GM23338 (cell line): ENCODE measurements at regions not wholly inside any gene's neighbourhood (a gene's known extent, or its start where the extent isn't known, plus 50 kb on each side); places are given as distances from the start of the nearest gene placed in this dataset.

Experiments
- ATAC-seq: fragments of 200-7000 bp; cut with Tn5 transposase; 3 replicates; pipeline ENCODE4 v1.9.1; 2020
- DNase-seq: peaks from one replicate; pipeline ENCODE4 v3.0.0-alpha.2; 2015; ENCODE audit warnings: low spot score
- H2AFZ ChIP-seq: fragments of 200-600 bp; sonication (generic); 2 replicates; pipeline ENCODE4 v1.8.0; 2016; ENCODE audit warnings: antibody characterized with exemption, mild to moderate bottlenecking, moderate library complexity
- H3F3A ChIP-seq: fragments of 200-600 bp; sonication (generic); replicated peaks from 2 replicates; pipeline ENCODE4 v1.8.0; 2017; ENCODE audit warnings: antibody characterized with exemption, mixed run types, low read depth
- H3K27ac ChIP-seq: fragments of 200-600 bp; sonication (generic); 2 replicates; pipeline ENCODE4 v1.6.1; 2016; ENCODE audit warnings: low read depth
- H3K27me3 ChIP-seq: fragments of 200-600 bp; sonication (generic); 2 replicates; pipeline ENCODE4 v1.8.0; 2016; ENCODE audit warnings: mild to moderate bottlenecking, mixed run types, moderate library complexity; ENCODE audit not compliant: insufficient read depth
- H3K36me3 ChIP-seq: fragments of 200-600 bp; sonication (generic); 2 replicates; pipeline ENCODE4 v1.8.0; 2016; ENCODE audit warnings: mild to moderate bottlenecking; ENCODE audit not compliant: insufficient read depth
- H3K4me1 ChIP-seq: fragments of 200-600 bp; sonication (generic); 2 replicates; pipeline ENCODE4 v1.8.0; 2016; ENCODE audit warnings: mild to moderate bottlenecking, moderate library complexity; ENCODE audit not compliant: insufficient read depth
- H3K4me2 ChIP-seq: fragments of 200-600 bp; sonication (generic); 2 replicates; pipeline ENCODE4 v1.7.1; 2017; ENCODE audit warnings: mixed run types
- H3K4me3 ChIP-seq: fragments of 200-600 bp; sonication (generic); 2 replicates; pipeline ENCODE4 v1.6.1; 2016; ENCODE audit warnings: mixed run types
- H3K79me2 ChIP-seq: fragments of 200-600 bp; sonication (generic); replicated peaks from 2 replicates; pipeline ENCODE4 v1.8.0; 2017; ENCODE audit warnings: mild to moderate bottlenecking; ENCODE audit not compliant: insufficient read depth
- H3K9me2 ChIP-seq: fragments of 200-600 bp; sonication (generic); 2 replicates; pipeline ENCODE4 v1.8.0; 2017; ENCODE audit not compliant: insufficient read depth
- H4K20me1 ChIP-seq: fragments of 200-600 bp; sonication (generic); replicated peaks from 2 replicates; pipeline ENCODE4 v1.8.0; 2017; ENCODE audit warnings: mild to moderate bottlenecking; ENCODE audit not compliant: insufficient read depth
- H3K27ac Mint-ChIP-seq: 2 replicates; pipeline ENCODE4 v1.8.0; 2020; ENCODE audit warnings: inconsistent platforms, mild to moderate bottlenecking, moderate library complexity, mixed read lengths
- H3K27me3 Mint-ChIP-seq: 3 replicates; pipeline ENCODE4 v1.8.0; 2022; ENCODE audit warnings: low read depth, mild to moderate bottlenecking, moderate library complexity, mixed read lengths, inconsistent platforms; ENCODE audit not compliant: insufficient read depth, poor library complexity
- H3K36me3 Mint-ChIP-seq: 3 replicates; pipeline ENCODE4 v1.8.0; 2021; ENCODE audit warnings: low read depth, mild to moderate bottlenecking, inconsistent platforms, moderate library complexity, mixed read lengths
- H3K4me1 Mint-ChIP-seq: 3 replicates; pipeline ENCODE4 v1.8.0; 2020; ENCODE audit warnings: mild to moderate bottlenecking, inconsistent platforms, mixed read lengths
- H3K4me3 Mint-ChIP-seq: 3 replicates; pipeline ENCODE4 v1.8.0; 2021; ENCODE audit warnings: moderate library complexity, mild to moderate bottlenecking, inconsistent platforms, mixed read lengths
- H3K9me3 Mint-ChIP-seq: 3 replicates; pipeline ENCODE4 v1.8.0; 2020; ENCODE audit warnings: moderate library complexity, mild to moderate bottlenecking, inconsistent platforms, mixed read lengths
- CREB1 ChIP-seq: fragments of 250-450 bp; sonication (Bioruptor Pico); IDR thresholded peaks from 2 replicates; pipeline ENCODE4 v1.5.0; 2020; ENCODE audit warnings: low read depth, mild to moderate bottlenecking, moderate library complexity
- ETS1 ChIP-seq: IDR thresholded peaks from 2 replicates; pipeline ENCODE4 v1.6.1; 2016; ENCODE audit warnings: antibody characterized with exemption
- EZH2 ChIP-seq: fragments of 200-600 bp; sonication (generic); IDR thresholded peaks from one replicate; pipeline ENCODE4 v1.8.0; 2017; ENCODE audit warnings: antibody characterized with exemption, mild to moderate bottlenecking, low read depth; ENCODE audit not compliant: unreplicated experiment
- EZH2phosphoT487 ChIP-seq: fragments of 200-600 bp; sonication (generic); IDR thresholded peaks from one replicate; pipeline ENCODE4 v1.8.1; 2018; ENCODE audit warnings: antibody characterized with exemption; ENCODE audit not compliant: unreplicated experiment
- NANOG ChIP-seq: IDR thresholded peaks from 2 replicates; pipeline ENCODE4 v1.6.1; 2016; ENCODE audit warnings: antibody characterized with exemption, borderline replicate concordance
- STAT1 ChIP-seq: IDR thresholded peaks from one replicate; pipeline ENCODE4 v1.6.1; 2016; ENCODE audit warnings: antibody characterized with exemption; ENCODE audit not compliant: unreplicated experiment
- ZNF114 ChIP-seq: fragments of 250-450 bp; sonication (Bioruptor Pico); IDR thresholded peaks from 2 replicates; pipeline ENCODE4 v1.5.0; 2020; ENCODE audit warnings: mild to moderate bottlenecking, moderate library complexity
- ZNF331 ChIP-seq: fragments of 250-450 bp; sonication (Bioruptor Pico); IDR thresholded peaks from 2 replicates; pipeline ENCODE4 v1.5.0; 2020; ENCODE audit warnings: low read depth, mild to moderate bottlenecking, moderate library complexity
- TF ChIP-seq, protein P1 (sequence below), 2 experiments: fragments of 200-600 bp in 1 of 2; sonication (generic) in 1 of 2; conservative IDR thresholded peaks; 2 replicates each; pipeline versions ENCODE4 v1.5.1 to v1.6.1; 2016 to 2017; ENCODE audit warnings: antibody characterized with exemption in 2 of 2, low read depth in 2 of 2, mild to moderate bottlenecking in 2 of 2, moderate library complexity in 1 of 2
- TF ChIP-seq, protein P2 (sequence below): fragments of 250-450 bp; sonication (Bioruptor Pico); IDR thresholded peaks from 2 replicates; pipeline ENCODE4 v1.5.0; 2020; ENCODE audit warnings: mild to moderate bottlenecking, moderate library complexity

DNA sequence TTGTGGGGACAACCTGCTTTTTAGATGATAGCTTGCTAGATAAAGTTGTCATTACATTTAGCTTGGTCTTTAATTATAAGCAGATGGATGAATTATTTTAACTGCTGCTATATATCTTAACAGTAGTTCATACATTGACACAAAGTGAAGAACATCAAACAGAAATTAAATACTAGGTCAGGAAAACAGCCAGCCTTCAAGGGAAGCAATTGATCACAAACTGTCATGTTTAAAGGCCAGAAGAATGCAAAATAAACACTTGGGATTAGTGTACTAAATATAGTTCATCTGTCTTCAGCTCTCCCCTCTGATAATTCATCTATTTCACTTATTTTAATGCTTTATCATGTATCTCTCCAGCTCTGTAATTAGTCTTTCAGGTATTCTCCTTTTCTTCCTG lies 225.1 kb upstream of the FERMT1 start:
- Histone ChIP-seq H3K36me3 (no peaks in the 10 kb centered on the region), H3K4me2 (no peak overlapping the region), H3K27ac (no peak overlapping the region), H3F3A (no peaks in the 10 kb centered on the region), H3K27me3 (no peaks in the 10 kb centered on the region), H3K9me2 (peaks cover 13% of the 10 kb centered on the region; the same call in 1 of the 2 replicates), H3K4me3 (no peak overlapping the region), H2AFZ (no peak overlapping the region), H3K4me1 (no peaks in the 10 kb centered on the region), H4K20me1 (no peaks in the 10 kb centered on the region), H3K79me2 (no peaks in the 10 kb centered on the region)
- H3K9me3 Mint-ChIP-seq = no peaks in the 10 kb centered on the region
- no peak for ATAC-seq
- no peak overlapping the region for H3K4me3 Mint-ChIP-seq
- no peak for DNase-seq
- no peak for TF ChIP-seq NANOG
- no peak for TF ChIP-seq CREB1
- TF ChIP-seq ZNF331 (CRISPR knock-in tag) = no peak
- TF ChIP-seq ETS1 = no peak
- TF ChIP-seq STAT1 = no peak
- no peak for TF ChIP-seq EZH2
- no peaks in the 10 kb centered on the region for H3K36me3 Mint-ChIP-seq
- peaks cover 3% of the 10 kb centered on the region for H3K27me3 Mint-ChIP-seq
- no peak overlapping the region for H3K27ac Mint-ChIP-seq
- no peaks in the 10 kb centered on the region for H3K4me1 Mint-ChIP-seq

DNA sequence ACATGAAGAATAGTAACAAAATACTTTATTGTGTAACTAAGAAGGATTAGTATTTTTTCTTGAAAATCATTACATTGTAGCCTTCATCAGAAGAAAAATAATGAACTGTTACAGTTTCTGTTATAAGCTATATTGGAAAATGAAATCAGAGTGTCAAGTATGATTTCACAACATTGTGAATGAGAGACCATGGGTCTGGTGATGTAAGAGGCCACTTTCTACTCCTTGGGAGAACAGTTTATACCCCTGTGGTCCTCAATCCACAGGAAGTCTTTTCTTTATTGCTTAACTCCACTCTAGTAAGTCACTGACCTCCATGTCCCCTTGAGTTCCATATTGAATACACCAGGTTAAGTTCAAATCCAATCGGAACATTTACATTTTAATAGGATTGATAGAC lies 218.7 kb upstream of the FERMT1 start:
- Mint-ChIP-seq H3K27me3 (peaks cover 1% of the 10 kb centered on the region), H3K4me1 (no peaks in the 10 kb centered on the region), H3K27ac (no peak overlapping the region), H3K4me3 (no peak overlapping the region), H3K9me3 (no peaks in the 10 kb centered on the region), H3K36me3 (no peaks in the 10 kb centered on the region)
- no peaks in the 10 kb centered on the region for H3K79me2 ChIP-seq
- H3K4me2 ChIP-seq = no peak overlapping the region
- DNase-seq (no peak), ATAC-seq (no peak)
- no peaks in the 10 kb centered on the region for H3K36me3 ChIP-seq
- no peak overlapping the region for H2AFZ ChIP-seq
- H3K27ac ChIP-seq = no peak overlapping the region
- no peak overlapping the region for H3K4me3 ChIP-seq
- H4K20me1 ChIP-seq = no peaks in the 10 kb centered on the region
- no peaks in the 10 kb centered on the region for H3F3A ChIP-seq
- H3K9me2 ChIP-seq = peaks cover 16% of the 10 kb centered on the region; the same call in 1 of the 2 replicates
- no peaks in the 10 kb centered on the region for H3K27me3 ChIP-seq
- H3K4me1 ChIP-seq = no peaks in the 10 kb centered on the region
- TF ChIP-seq, protein P1, sequence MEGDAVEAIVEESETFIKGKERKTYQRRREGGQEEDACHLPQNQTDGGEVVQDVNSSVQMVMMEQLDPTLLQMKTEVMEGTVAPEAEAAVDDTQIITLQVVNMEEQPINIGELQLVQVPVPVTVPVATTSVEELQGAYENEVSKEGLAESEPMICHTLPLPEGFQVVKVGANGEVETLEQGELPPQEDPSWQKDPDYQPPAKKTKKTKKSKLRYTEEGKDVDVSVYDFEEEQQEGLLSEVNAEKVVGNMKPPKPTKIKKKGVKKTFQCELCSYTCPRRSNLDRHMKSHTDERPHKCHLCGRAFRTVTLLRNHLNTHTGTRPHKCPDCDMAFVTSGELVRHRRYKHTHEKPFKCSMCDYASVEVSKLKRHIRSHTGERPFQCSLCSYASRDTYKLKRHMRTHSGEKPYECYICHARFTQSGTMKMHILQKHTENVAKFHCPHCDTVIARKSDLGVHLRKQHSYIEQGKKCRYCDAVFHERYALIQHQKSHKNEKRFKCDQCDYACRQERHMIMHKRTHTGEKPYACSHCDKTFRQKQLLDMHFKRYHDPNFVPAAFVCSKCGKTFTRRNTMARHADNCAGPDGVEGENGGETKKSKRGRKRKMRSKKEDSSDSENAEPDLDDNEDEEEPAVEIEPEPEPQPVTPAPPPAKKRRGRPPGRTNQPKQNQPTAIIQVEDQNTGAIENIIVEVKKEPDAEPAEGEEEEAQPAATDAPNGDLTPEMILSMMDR (conservative IDR thresholded peaks at IDR 0.05; ENCODE audit: low read depth in 2 of 2) = no peak
- TF ChIP-seq EZH2phosphoT487 = no peak
- TF ChIP-seq EZH2 = no peak
- no peak for TF ChIP-seq NANOG
- TF ChIP-seq, protein P2, sequence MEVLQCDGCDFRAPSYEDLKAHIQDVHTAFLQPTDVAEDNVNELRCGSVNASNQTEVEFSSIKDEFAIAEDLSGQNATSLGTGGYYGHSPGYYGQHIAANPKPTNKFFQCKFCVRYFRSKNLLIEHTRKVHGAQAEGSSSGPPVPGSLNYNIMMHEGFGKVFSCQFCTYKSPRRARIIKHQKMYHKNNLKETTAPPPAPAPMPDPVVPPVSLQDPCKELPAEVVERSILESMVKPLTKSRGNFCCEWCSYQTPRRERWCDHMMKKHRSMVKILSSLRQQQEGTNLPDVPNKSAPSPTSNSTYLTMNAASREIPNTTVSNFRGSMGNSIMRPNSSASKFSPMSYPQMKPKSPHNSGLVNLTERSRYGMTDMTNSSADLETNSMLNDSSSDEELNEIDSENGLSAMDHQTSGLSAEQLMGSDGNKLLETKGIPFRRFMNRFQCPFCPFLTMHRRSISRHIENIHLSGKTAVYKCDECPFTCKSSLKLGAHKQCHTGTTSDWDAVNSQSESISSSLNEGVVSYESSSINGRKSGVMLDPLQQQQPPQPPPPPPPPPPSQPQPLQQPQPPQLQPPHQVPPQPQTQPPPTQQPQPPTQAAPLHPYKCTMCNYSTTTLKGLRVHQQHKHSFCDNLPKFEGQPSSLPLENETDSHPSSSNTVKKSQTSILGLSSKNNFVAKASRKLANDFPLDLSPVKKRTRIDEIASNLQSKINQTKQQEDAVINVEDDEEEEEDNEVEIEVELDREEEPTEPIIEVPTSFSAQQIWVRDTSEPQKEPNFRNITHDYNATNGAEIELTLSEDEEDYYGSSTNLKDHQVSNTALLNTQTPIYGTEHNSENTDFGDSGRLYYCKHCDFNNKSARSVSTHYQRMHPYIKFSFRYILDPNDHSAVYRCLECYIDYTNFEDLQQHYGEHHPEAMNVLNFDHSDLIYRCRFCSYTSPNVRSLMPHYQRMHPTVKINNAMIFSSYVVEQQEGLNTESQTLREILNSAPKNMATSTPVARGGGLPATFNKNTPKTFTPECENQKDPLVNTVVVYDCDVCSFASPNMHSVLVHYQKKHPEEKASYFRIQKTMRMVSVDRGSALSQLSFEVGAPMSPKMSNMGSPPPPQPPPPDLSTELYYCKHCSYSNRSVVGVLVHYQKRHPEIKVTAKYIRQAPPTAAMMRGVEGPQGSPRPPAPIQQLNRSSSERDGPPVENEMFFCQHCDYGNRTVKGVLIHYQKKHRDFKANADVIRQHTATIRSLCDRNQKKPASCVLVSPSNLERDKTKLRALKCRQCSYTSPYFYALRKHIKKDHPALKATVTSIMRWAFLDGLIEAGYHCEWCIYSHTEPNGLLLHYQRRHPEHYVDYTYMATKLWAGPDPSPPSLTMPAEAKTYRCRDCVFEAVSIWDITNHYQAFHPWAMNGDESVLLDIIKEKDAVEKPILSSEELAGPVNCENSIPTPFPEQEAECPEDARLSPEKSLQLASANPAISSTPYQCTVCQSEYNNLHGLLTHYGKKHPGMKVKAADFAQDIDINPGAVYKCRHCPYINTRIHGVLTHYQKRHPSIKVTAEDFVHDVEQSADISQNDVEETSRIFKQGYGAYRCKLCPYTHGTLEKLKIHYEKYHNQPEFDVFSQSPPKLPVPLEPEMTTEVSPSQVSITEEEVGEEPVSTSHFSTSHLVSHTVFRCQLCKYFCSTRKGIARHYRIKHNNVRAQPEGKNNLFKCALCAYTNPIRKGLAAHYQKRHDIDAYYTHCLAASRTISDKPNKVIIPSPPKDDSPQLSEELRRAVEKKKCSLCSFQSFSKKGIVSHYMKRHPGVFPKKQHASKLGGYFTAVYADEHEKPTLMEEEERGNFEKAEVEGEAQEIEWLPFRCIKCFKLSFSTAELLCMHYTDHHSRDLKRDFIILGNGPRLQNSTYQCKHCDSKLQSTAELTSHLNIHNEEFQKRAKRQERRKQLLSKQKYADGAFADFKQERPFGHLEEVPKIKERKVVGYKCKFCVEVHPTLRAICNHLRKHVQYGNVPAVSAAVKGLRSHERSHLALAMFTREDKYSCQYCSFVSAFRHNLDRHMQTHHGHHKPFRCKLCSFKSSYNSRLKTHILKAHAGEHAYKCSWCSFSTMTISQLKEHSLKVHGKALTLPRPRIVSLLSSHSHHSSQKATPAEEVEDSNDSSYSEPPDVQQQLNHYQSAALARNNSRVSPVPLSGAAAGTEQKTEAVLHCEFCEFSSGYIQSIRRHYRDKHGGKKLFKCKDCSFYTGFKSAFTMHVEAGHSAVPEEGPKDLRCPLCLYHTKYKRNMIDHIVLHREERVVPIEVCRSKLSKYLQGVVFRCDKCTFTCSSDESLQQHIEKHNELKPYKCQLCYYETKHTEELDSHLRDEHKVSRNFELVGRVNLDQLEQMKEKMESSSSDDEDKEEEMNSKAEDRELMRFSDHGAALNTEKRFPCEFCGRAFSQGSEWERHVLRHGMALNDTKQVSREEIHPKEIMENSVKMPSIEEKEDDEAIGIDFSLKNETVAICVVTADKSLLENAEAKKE (CRISPR knock-in tag) = no peak
- no peak for TF ChIP-seq ETS1
- no peak for TF ChIP-seq ZNF331 (CRISPR knock-in tag)
- no peak for TF ChIP-seq ZNF114 (CRISPR knock-in tag)
